ENCODE measurements at regions not wholly inside any gene's neighbourhood (a gene's known extent, or its start where the extent isn't known, plus 50 kb on each side); places are given as distances from the start of the nearest gene placed in this dataset.

GRCh38 chr15:36469311-36469966 is 110.0 kb upstream of the CDIN1 start:
- no peak for DNase-seq
- Histone ChIP-seq H3K36me3 (no peaks in the 10 kb centered on the region), H3K9me3 (no peaks in the 10 kb centered on the region), H3K4me3 (ENCODE audit: low read depth, low read length) (no peak overlapping the region), H3K4me1 (no peaks in the 10 kb centered on the region), H3K27me3 (no peaks in the 10 kb centered on the region)
- TF ChIP-seq CTCF (IDR thresholded peaks at IDR 0.05; ENCODE audit: low read depth, low read length): no peak

- H3K9me3 ChIP-seq: no peaks in the 10 kb centered on the region
- H3K4me1 ChIP-seq: peaks cover 4% of the 10 kb centered on the region; the same call in 1 of the 2 replicates
- no peaks in the 10 kb centered on the region for H3K36me3 ChIP-seq
- H3K27me3 ChIP-seq: no peaks in the 10 kb centered on the region
- TF ChIP-seq CTCF (IDR thresholded peaks at IDR 0.05; ENCODE audit: low read depth, low read length): no peak
- H3K4me3 ChIP-seq (ENCODE audit: low read depth, low read length): no peak overlapping the region
- no peak for DNase-seq
Measured at GRCh38 chr15:36472672-36473071, 106.8 kb upstream of the CDIN1 start.

GRCh38 chr15:36478561-36478960 is 100.9 kb upstream of the CDIN1 start:
- Histone ChIP-seq H3K9me3 (no peaks in the 10 kb centered on the region), H3K36me3 (no peaks in the 10 kb centered on the region), H3K4me3 (ENCODE audit: low read depth, low read length) (no peak overlapping the region), H3K27me3 (no peaks in the 10 kb centered on the region), H3K4me1 (peaks cover 4% of the 10 kb centered on the region; the same call in 1 of the 2 replicates)
- no peak for DNase-seq
- no peak for TF ChIP-seq CTCF (IDR thresholded peaks at IDR 0.05; ENCODE audit: low read depth, low read length)

- H3K9me3 ChIP-seq: no peaks in the 10 kb centered on the region
- no peak for DNase-seq
- H3K27me3 ChIP-seq: no peaks in the 10 kb centered on the region
- no peaks in the 10 kb centered on the region for H3K36me3 ChIP-seq
- TF ChIP-seq CTCF (IDR thresholded peaks at IDR 0.05; ENCODE audit: low read depth, low read length): no peak
- H3K4me3 ChIP-seq (ENCODE audit: low read depth, low read length): no peak overlapping the region
- peaks cover 4% of the 10 kb centered on the region; the same call in 1 of the 2 replicates for H3K4me1 ChIP-seq
Measured at GRCh38 chr15:36479200-36479896, 100.1 kb upstream of the CDIN1 start.

- Histone ChIP-seq H3K4me3 (ENCODE audit: low read depth, low read length) (no peak overlapping the region), H3K4me1 (peaks cover 1% of the 10 kb centered on the region; the same call in 1 of the 2 replicates), H3K9me3 (no peaks in the 10 kb centered on the region), H3K36me3 (no peaks in the 10 kb centered on the region), H3K27me3 (no peaks in the 10 kb centered on the region)
- no peak for DNase-seq
- TF ChIP-seq CTCF (IDR thresholded peaks at IDR 0.05; ENCODE audit: low read depth, low read length): no peak
Measured at GRCh38 chr15:36481156-36481555, 98.3 kb upstream of the CDIN1 start.

GRCh38 chr15:36483409-36483808 is 96.0 kb upstream of the CDIN1 start:
- no peak for TF ChIP-seq CTCF (IDR thresholded peaks at IDR 0.05; ENCODE audit: low read depth, low read length)
- Histone ChIP-seq H3K4me3 (ENCODE audit: low read depth, low read length) (no peak overlapping the region), H3K4me1 (no peaks in the 10 kb centered on the region), H3K36me3 (no peaks in the 10 kb centered on the region), H3K9me3 (no peaks in the 10 kb centered on the region), H3K27me3 (no peaks in the 10 kb centered on the region)
- DNase-seq: no peak

Measured in BE2C (cell line).